Tibial nerve (tissue), 4 donors: ENCODE measurements at regions not wholly inside any gene's neighbourhood (a gene's known extent, or its start where the extent isn't known, plus 50 kb on each side); places are given as distances from the start of the nearest gene placed in this dataset.

ENCODE experiments used
- CTCF ChIP-seq, 5 experiments: fragments of 200-600 bp in 3 of 5; fragments of 450-650 bp in 2 of 5; sonication (generic) in 3 of 5; IDR thresholded peaks; one replicate each; pipeline ENCODE4 v1.5.1; 2016 to 2019; ENCODE audit warnings: antibody characterized with exemption in 5 of 5, mild to moderate bottlenecking in 3 of 5, moderate library complexity in 2 of 5
- EP300 ChIP-seq, 2 donors: sonication (generic); formaldehyde crosslinking; IDR thresholded peaks; one replicate each; pipeline ENCODE4 v1.6.1; 2017; ENCODE audit warnings: antibody characterized with exemption in 2 of 2, mild to moderate bottlenecking in 1 of 2
- POLR2A ChIP-seq, 2 donors: fragments of 450-650 bp; IDR thresholded peaks; one replicate each; pipeline ENCODE4 v1.6.1; 2017; ENCODE audit warnings: antibody characterized with exemption in 2 of 2, mild to moderate bottlenecking in 2 of 2, moderate library complexity in 2 of 2

GRCh38 chr7:145092766-145093165 lies 256.9 kb upstream of the TPK1 start:
- no peak for TF ChIP-seq CTCF (IDR thresholded peaks at IDR 0.05)
- TF ChIP-seq POLR2A (IDR thresholded peaks at IDR 0.05): no peak
- no peak for TF ChIP-seq EP300 (IDR thresholded peaks at IDR 0.05)
